Liver (tissue), 8 donors: ENCODE measurements at regions not wholly inside any gene's neighbourhood (a gene's known extent, or its start where the extent isn't known, plus 50 kb on each side); places are given as distances from the start of the nearest gene placed in this dataset.

Experiments
- DNase-seq: peaks from one replicate; pipeline ENCODE4 v3.0.0-alpha.2; 2017; ENCODE audit warnings: low spot score
- H3K27ac ChIP-seq, 2 donors: one replicate each; pipeline ENCODE4 v1.7.0; 2013; ENCODE audit warnings: inconsistent platforms in 2 of 2, low read length in 2 of 2, control low read depth in 1 of 2, low read depth in 1 of 2, mild to moderate bottlenecking in 1 of 2
- H3K27me3 ChIP-seq, 4 donors: one replicate each; pipeline versions ENCODE4 v1.6.1 to v1.7.0; 2013; ENCODE audit warnings: low read length in 3 of 4, inconsistent platforms in 1 of 4, mild to moderate bottlenecking in 1 of 4, moderate library complexity in 1 of 4; ENCODE audit not compliant: control insufficient read depth in 4 of 4, insufficient read depth in 4 of 4
- H3K36me3 ChIP-seq, 4 donors: one replicate each; pipeline versions ENCODE4 v1.6.1 to v1.7.0; 2013; ENCODE audit warnings: low read length in 3 of 4, mild to moderate bottlenecking in 3 of 4, low read depth in 1 of 4, moderate library complexity in 1 of 4; ENCODE audit not compliant: control insufficient read depth in 4 of 4, insufficient read depth in 3 of 4
- H3K4me1 ChIP-seq, 4 donors: one replicate each; pipeline versions ENCODE4 v1.6.1 to v1.7.0; 2013; ENCODE audit warnings: low read length in 3 of 4, mild to moderate bottlenecking in 3 of 4, moderate library complexity in 1 of 4; ENCODE audit not compliant: control insufficient read depth in 4 of 4, insufficient read depth in 4 of 4
- H3K4me3 ChIP-seq, 3 donors: one replicate each; pipeline versions ENCODE4 v1.6.1 to v1.7.0; 2013; ENCODE audit warnings: low read length in 3 of 3, control low read depth in 1 of 3, low read depth in 1 of 3, mild to moderate bottlenecking in 1 of 3
- H3K9ac ChIP-seq, 2 donors: one replicate each; pipeline ENCODE4 v1.7.0; 2013; ENCODE audit warnings: low read length in 2 of 2, mild to moderate bottlenecking in 2 of 2, moderate library complexity in 2 of 2, control low read depth in 1 of 2, low read depth in 1 of 2
- H3K9me3 ChIP-seq, 4 donors: one replicate each; pipeline versions ENCODE4 v1.6.1 to v1.7.0; 2013; ENCODE audit warnings: low read length in 3 of 4; ENCODE audit not compliant: control insufficient read depth in 4 of 4
- EGR1 ChIP-seq, 2 donors: IDR thresholded peaks; 2 replicates each; pipeline ENCODE4 v1.6.1; 2016 to 2018; ENCODE audit warnings: antibody characterized with exemption in 2 of 2, low read depth in 2 of 2
- FOXA1 ChIP-seq: IDR thresholded peaks from 2 replicates; pipeline ENCODE4 v1.6.1; 2016; ENCODE audit warnings: antibody characterized with exemption
- FOXA2 ChIP-seq: IDR thresholded peaks from 2 replicates; pipeline ENCODE4 v1.6.1; 2016; ENCODE audit warnings: antibody characterized with exemption
- GABPA ChIP-seq, 2 donors: IDR thresholded peaks in 1 of 2; conservative IDR thresholded peaks in 1 of 2; 2 replicates each; pipeline ENCODE4 v1.6.1; 2016; ENCODE audit warnings: antibody characterized with exemption in 2 of 2, mild to moderate bottlenecking in 1 of 2, moderate library complexity in 1 of 2
- HNF4A ChIP-seq, 2 donors: conservative IDR thresholded peaks; 2 replicates each; pipeline ENCODE4 v1.6.1; 2016; ENCODE audit warnings: antibody characterized with exemption in 2 of 2, mild to moderate bottlenecking in 2 of 2
- HNF4G ChIP-seq: IDR thresholded peaks from 2 replicates; pipeline ENCODE4 v1.6.1; 2016; ENCODE audit warnings: antibody characterized with exemption
- JUND ChIP-seq, 2 donors: IDR thresholded peaks; 2 replicates each; pipeline ENCODE4 v1.6.1; 2016; ENCODE audit warnings: antibody characterized with exemption in 2 of 2
- MAX ChIP-seq: IDR thresholded peaks from 2 replicates; pipeline ENCODE4 v1.6.1; 2016; ENCODE audit warnings: antibody characterized with exemption
- NR2F2 ChIP-seq: IDR thresholded peaks from 2 replicates; pipeline ENCODE4 v1.6.1; 2016; ENCODE audit warnings: antibody characterized with exemption
- RAD21 ChIP-seq, 2 donors: IDR thresholded peaks; 2 replicates each; pipeline ENCODE4 v1.6.1; 2016; ENCODE audit warnings: antibody characterized with exemption in 2 of 2, mild to moderate bottlenecking in 2 of 2
- REST ChIP-seq: IDR thresholded peaks from 2 replicates; pipeline ENCODE4 v1.6.1; 2016; ENCODE audit warnings: antibody characterized with exemption, mild to moderate bottlenecking
- RXRA ChIP-seq, 2 donors: IDR thresholded peaks; 2 replicates each; pipeline ENCODE4 v1.6.1; 2017 to 2018; ENCODE audit warnings: antibody characterized with exemption in 2 of 2, mild to moderate bottlenecking in 1 of 2
- SP1 ChIP-seq: IDR thresholded peaks from 2 replicates; pipeline ENCODE4 v1.6.1; 2018; ENCODE audit warnings: antibody characterized with exemption, mild to moderate bottlenecking
- TAF1 ChIP-seq: conservative IDR thresholded peaks from 2 replicates; pipeline ENCODE4 v1.6.1; 2016; ENCODE audit warnings: antibody characterized with exemption, mild to moderate bottlenecking
- YY1 ChIP-seq: IDR thresholded peaks from 2 replicates; pipeline ENCODE4 v1.6.1; 2016; ENCODE audit warnings: antibody characterized with exemption, mild to moderate bottlenecking
- ZBTB33 ChIP-seq: IDR thresholded peaks from 2 replicates; pipeline ENCODE4 v1.6.1; 2016; ENCODE audit warnings: antibody characterized with exemption
- WGBS: extraction: QIAGEN DNeasy Blood & Tissue Kit; methylation state at CpG from one replicate; pipeline ENCODE4 v1.1.7; 2013; 5-methylcytosine and 5-hydroxymethylcytosine counted together
- TF ChIP-seq, protein P1 (sequence below): IDR thresholded peaks from 2 replicates; pipeline ENCODE4 v1.6.1; 2016; ENCODE audit warnings: antibody characterized with exemption
- TF ChIP-seq, protein P2 (sequence below): fragments of 150-350 bp; IDR thresholded peaks from 2 replicates; pipeline ENCODE4 v1.5.1; 2017; ENCODE audit warnings: improper control_type of control experiment, low read depth, low read length; ENCODE audit not compliant: missing input control
- donor health status: healthy.
- donor health status: healthy.
- donor health status: healthy.
- donor health status: healthy.
- donor health status: healthy.

GRCh38 chr9:32180597-32180996 lies 203.8 kb upstream of the ACO1 start:
- no peak overlapping the region for H3K4me3 ChIP-seq
- no peaks in the 10 kb centered on the region for H3K36me3 ChIP-seq
- peaks cover 0 to 3% (median 0%) of the 10 kb centered on the region in 4 donors for H3K27me3 ChIP-seq
- H3K9me3 ChIP-seq, result no peaks in the 10 kb centered on the region
- no peak for TF ChIP-seq RXRA (IDR thresholded peaks at IDR 0.05)
- TF ChIP-seq HNF4G, result no peak
- H3K9ac ChIP-seq, result no peak overlapping the region
- no peak for DNase-seq
- H3K4me1 ChIP-seq, result no peaks in the 10 kb centered on the region
- WGBS, result 73% methylated on average over 1 of the region's 1 CpG
- H3K27ac ChIP-seq, result no peak overlapping the region

GRCh38 chr9:32200241-32200640 lies 184.2 kb upstream of the ACO1 start:
- Histone ChIP-seq H3K27me3 (no peaks in the 10 kb centered on the region), H3K9ac (no peak overlapping the region), H3K36me3 (no peaks in the 10 kb centered on the region), H3K4me3 (no peak overlapping the region), H3K27ac (no peak overlapping the region), H3K9me3 (no peaks in the 10 kb centered on the region), H3K4me1 (no peaks in the 10 kb centered on the region)
- TF ChIP-seq, protein P1, sequence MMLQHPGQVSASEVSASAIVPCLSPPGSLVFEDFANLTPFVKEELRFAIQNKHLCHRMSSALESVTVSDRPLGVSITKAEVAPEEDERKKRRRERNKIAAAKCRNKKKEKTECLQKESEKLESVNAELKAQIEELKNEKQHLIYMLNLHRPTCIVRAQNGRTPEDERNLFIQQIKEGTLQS, result no peak
- no peak for TF ChIP-seq ZBTB33
- TF ChIP-seq RXRA (IDR thresholded peaks at IDR 0.05), result no peak
- TF ChIP-seq, protein P2, sequence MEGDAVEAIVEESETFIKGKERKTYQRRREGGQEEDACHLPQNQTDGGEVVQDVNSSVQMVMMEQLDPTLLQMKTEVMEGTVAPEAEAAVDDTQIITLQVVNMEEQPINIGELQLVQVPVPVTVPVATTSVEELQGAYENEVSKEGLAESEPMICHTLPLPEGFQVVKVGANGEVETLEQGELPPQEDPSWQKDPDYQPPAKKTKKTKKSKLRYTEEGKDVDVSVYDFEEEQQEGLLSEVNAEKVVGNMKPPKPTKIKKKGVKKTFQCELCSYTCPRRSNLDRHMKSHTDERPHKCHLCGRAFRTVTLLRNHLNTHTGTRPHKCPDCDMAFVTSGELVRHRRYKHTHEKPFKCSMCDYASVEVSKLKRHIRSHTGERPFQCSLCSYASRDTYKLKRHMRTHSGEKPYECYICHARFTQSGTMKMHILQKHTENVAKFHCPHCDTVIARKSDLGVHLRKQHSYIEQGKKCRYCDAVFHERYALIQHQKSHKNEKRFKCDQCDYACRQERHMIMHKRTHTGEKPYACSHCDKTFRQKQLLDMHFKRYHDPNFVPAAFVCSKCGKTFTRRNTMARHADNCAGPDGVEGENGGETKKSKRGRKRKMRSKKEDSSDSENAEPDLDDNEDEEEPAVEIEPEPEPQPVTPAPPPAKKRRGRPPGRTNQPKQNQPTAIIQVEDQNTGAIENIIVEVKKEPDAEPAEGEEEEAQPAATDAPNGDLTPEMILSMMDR, result no peak
- TF ChIP-seq RAD21 (IDR thresholded peaks at IDR 0.05), result no peak
- TF ChIP-seq FOXA1, result no peak
- TF ChIP-seq HNF4A (conservative IDR thresholded peaks at IDR 0.05), result no peak
- TF ChIP-seq YY1, result no peak
- TF ChIP-seq GABPA (IDR thresholded peaks at IDR 0.05 in 1 of 2, conservative IDR thresholded peaks at IDR 0.05 in 1 of 2), result no peak
- TF ChIP-seq MAX, result no peak
- no peak for TF ChIP-seq JUND (IDR thresholded peaks at IDR 0.05)
- no peak for TF ChIP-seq REST
- no peak for TF ChIP-seq EGR1 (IDR thresholded peaks at IDR 0.05; ENCODE audit: low read depth in 2 of 2)
- TF ChIP-seq FOXA2, result no peak
- TF ChIP-seq SP1, result no peak
- no peak for TF ChIP-seq HNF4G
- TF ChIP-seq NR2F2, result no peak
- no peak for TF ChIP-seq TAF1
- no peak for DNase-seq
